A549 (cell line): ENCODE measurements at regions not wholly inside any gene's neighbourhood (a gene's known extent, or its start where the extent isn't known, plus 50 kb on each side); places are given as distances from the start of the nearest gene placed in this dataset.
"Not testable (repeated sequence)": the region's sequence is repeated elsewhere in the genome, so short reads cannot be mapped to it uniquely, and the experiment has no call there.

Experiments
- ATAC-seq, 2 experiments: fragments of 200-7000 bp in 1 of 2; fragments of >200 bp in 1 of 2; cut with Nextera tagmentation in 1 of 2; cut with Tn5 transposase in 1 of 2; 3 replicates each; pipeline versions ENCODE4 v1.8.0 to v1.9.1; 2018 to 2020; ENCODE audit warnings: mild to moderate bottlenecking in 1 of 2, moderate library complexity in 1 of 2
- CTCF ChIA-PET: fragments of 300-600 bp; sonication (Branson Sonifier 250); formaldehyde crosslinking; extraction: SDS; loops from one replicate; lab custom pipeline; 2021; ENCODE audit warnings: antibody characterized with exemption, inconsistent platforms; lab: Yijun Ruan, JAX
- POLR2A ChIA-PET: fragments of 350-600 bp; formaldehyde crosslinking; extraction: SDS; loops from one replicate; lab custom pipeline; 2021; ENCODE audit warnings: antibody characterized with exemption, inconsistent platforms; lab: Yijun Ruan, JAX
- DNase-seq, 2 experiments: peaks; one replicate each; pipeline versions ENCODE4 v3.0.0 to v3.0.0-alpha.2; 2011 to 2016; ENCODE audit warnings: low read depth in 1 of 2, low spot score in 1 of 2
- FAIRE-seq: peaks from 2 replicates; lab custom pipeline; 2011; peaks lifted over from hg19 to GRCh38; lab: Jason Lieb, UNC
- H3K27ac ChIP-seq, 2 experiments: fragments of >200 bp; sonication (Bioruptor Twin); formaldehyde crosslinking; 3 replicates each; pipeline ENCODE4 v1.5.1; 2016 to 2017
- H3K4me1 ChIP-seq: fragments of >200 bp; sonication (Bioruptor Twin); formaldehyde crosslinking; 3 replicates; pipeline ENCODE4 v1.6.1; 2016
- H3K4me2 ChIP-seq: fragments of >200 bp; sonication (Bioruptor Twin); formaldehyde crosslinking; 3 replicates; pipeline ENCODE4 v1.6.1; 2016
- H3K4me3 ChIP-seq: fragments of >200 bp; sonication (Bioruptor Twin); formaldehyde crosslinking; 3 replicates; pipeline ENCODE4 v1.5.1; 2016
- H3K9me3 ChIP-seq: fragments of >200 bp; sonication (Bioruptor Twin); formaldehyde crosslinking; 3 replicates; pipeline ENCODE4 v1.6.1; 2016
- ATOH8 ChIP-seq: fragments of 250-450 bp; sonication (Bioruptor Pico); IDR thresholded peaks from 2 replicates; pipeline ENCODE4 v1.5.0; 2020; ENCODE audit warnings: low read depth, mild to moderate bottlenecking, moderate library complexity
- BHLHE40 ChIP-seq: IDR thresholded peaks from 2 replicates; pipeline ENCODE4 v1.6.1; 2012; ENCODE audit warnings: low read depth, low read length, inconsistent platforms
- CBX2 ChIP-seq: fragments of 200-600 bp; sonication (generic); IDR thresholded peaks from 2 replicates; pipeline ENCODE4 v1.6.1; 2016; ENCODE audit warnings: low read depth, mild to moderate bottlenecking, borderline replicate concordance
- CHD4 ChIP-seq: fragments of 200-600 bp; sonication (generic); IDR thresholded peaks from 2 replicates; pipeline ENCODE4 v1.6.1; 2016; ENCODE audit warnings: antibody characterized with exemption, mild to moderate bottlenecking, borderline replicate concordance
- E2F6 ChIP-seq: IDR thresholded peaks from 2 replicates; pipeline ENCODE4 v1.6.1; 2012; ENCODE audit warnings: low read depth, borderline replicate concordance
- FOSB ChIP-seq: fragments of 250-450 bp; sonication (Bioruptor Pico); IDR thresholded peaks from 2 replicates; pipeline ENCODE4 v1.5.0; 2020; ENCODE audit warnings: mild to moderate bottlenecking, moderate library complexity
- FOSL2 ChIP-seq, 2 experiments: fragments of 450-650 bp in 1 of 2; fragments of >200 bp in 1 of 2; sonication (Bioruptor Twin) in 1 of 2; formaldehyde crosslinking; IDR thresholded peaks; 2 replicates each; pipeline versions ENCODE4 v1.5.0 to v1.6.1; 2016 to 2020; ENCODE audit warnings: mild to moderate bottlenecking in 1 of 2, moderate library complexity in 1 of 2
- FOXS1 ChIP-seq: fragments of 250-450 bp; sonication (Bioruptor Pico); IDR thresholded peaks from 2 replicates; pipeline ENCODE4 v1.5.0; 2020; ENCODE audit warnings: mild to moderate bottlenecking, moderate library complexity
- GATA3 ChIP-seq: IDR thresholded peaks from 2 replicates; pipeline ENCODE4 v1.6.1; 2012; ENCODE audit warnings: borderline replicate concordance
- HES2 ChIP-seq: fragments of >200 bp; sonication (Bioruptor Twin); formaldehyde crosslinking; IDR thresholded peaks from 2 replicates; pipeline ENCODE4 v1.6.1; 2016
- HOXB5 ChIP-seq: fragments of 250-450 bp; sonication (Bioruptor Pico); IDR thresholded peaks from 2 replicates; pipeline ENCODE4 v1.5.0; 2020; ENCODE audit warnings: mild to moderate bottlenecking, moderate library complexity
- JUNB ChIP-seq: fragments of >200 bp; sonication (Bioruptor Twin); formaldehyde crosslinking; IDR thresholded peaks from 2 replicates; pipeline ENCODE4 v1.6.1; 2016
- MAFK ChIP-seq: fragments of 450-650 bp; IDR thresholded peaks from 2 replicates; pipeline ENCODE4 v1.6.1; 2014; ENCODE audit not compliant: partially characterized antibody
- NR3C1 ChIP-seq: fragments of >200 bp; sonication (Bioruptor Twin); formaldehyde crosslinking; IDR thresholded peaks from 3 replicates; pipeline ENCODE4 v1.6.1; 2017
- PBX3 ChIP-seq: IDR thresholded peaks from 2 replicates; pipeline ENCODE4 v1.6.1; 2012
- RNF2 ChIP-seq: fragments of 200-600 bp; sonication (generic); IDR thresholded peaks from 2 replicates; pipeline ENCODE4 v1.6.1; 2016; ENCODE audit warnings: low read depth, mild to moderate bottlenecking, antibody characterized with exemption, moderate library complexity, borderline replicate concordance
- TFCP2L1 ChIP-seq: fragments of 250-450 bp; sonication (Bioruptor Pico); IDR thresholded peaks from 2 replicates; pipeline ENCODE4 v1.5.0; 2021; ENCODE audit warnings: mild to moderate bottlenecking
- ZC3H11A ChIP-seq: fragments of 450-650 bp; IDR thresholded peaks from 2 replicates; pipeline ENCODE4 v1.6.1; 2014; ENCODE audit warnings: antibody characterized with exemption, mild to moderate bottlenecking
- ZFP36 ChIP-seq: fragments of 450-650 bp; IDR thresholded peaks from 2 replicates; pipeline ENCODE4 v1.6.1; 2014; ENCODE audit warnings: borderline replicate concordance; ENCODE audit not compliant: partially characterized antibody
- WGBS: methylation state at CpG from one replicate; pipeline ENCODE4 v1.1.6; 2017; ENCODE audit errors: missing lambda C conversion rate; 5-methylcytosine and 5-hydroxymethylcytosine counted together

- TF ChIP-seq PBX3 (no peak), FOSB (CRISPR knock-in tag) (no peak), CHD4 (no peak), FOXS1 (CRISPR knock-in tag) (no peak)
These were observed 350.9 kb downstream of the C12orf75 start (continued) for GRCh38 chr12:105681341-105681740.

- H3K4me2 ChIP-seq, FAIRE-seq, H3K27ac ChIP-seq, ATAC-seq, DNase-seq, H3K4me1 ChIP-seq, H3K4me3 ChIP-seq, CTCF ChIA-PET, H3K9me3 ChIP-seq, POLR2A ChIA-PET: not testable (repeated sequence)
- 11% methylated on average over 1 of the region's 1 CpG for WGBS
These were observed 352.3 kb downstream of the C12orf75 start for GRCh38 chr12:105682821-105683220.

- DNase-seq, H3K4me2 ChIP-seq, H3K4me1 ChIP-seq, H3K27ac ChIP-seq, FAIRE-seq, CTCF ChIA-PET, H3K4me3 ChIP-seq, POLR2A ChIA-PET, H3K9me3 ChIP-seq, ATAC-seq: not testable (repeated sequence)
- TF ChIP-seq MAFK, result peak; percentile 82
- 60% methylated on average over 4 of the region's 4 CpGs for WGBS
These were observed 353.3 kb downstream of the C12orf75 start for GRCh38 chr12:105683836-105684235.

- FAIRE-seq, result no peak
- DNase-seq, result no peak
- no peak for TF ChIP-seq TFCP2L1 (CRISPR knock-in tag)
- no peak overlapping the region for H3K4me3 ChIP-seq
- no peaks in the 10 kb centered on the region for H3K4me1 ChIP-seq
- CTCF ChIA-PET, result no interaction called here
- no peak overlapping the region for H3K4me2 ChIP-seq
- WGBS, result 0% methylated on average over 1 of the region's 3 CpGs
- no peak overlapping the region for H3K27ac ChIP-seq
- POLR2A ChIA-PET, result no interaction called here
- no peak for ATAC-seq
- H3K9me3 ChIP-seq, result peaks cover 14% of the 10 kb centered on the region
These were observed 367.6 kb downstream of the C12orf75 start for GRCh38 chr12:105698075-105698474.

GRCh38 chr12:105699209-105699608, 368.7 kb downstream of the C12orf75 start:
- CTCF ChIA-PET, result no interaction called here
- FAIRE-seq (no peak), ATAC-seq (no peak)

More at GRCh38 chr12:105699209-105699608, 368.7 kb downstream of the C12orf75 start:
- no peak overlapping the region for H3K4me2 ChIP-seq
- DNase-seq, result no peak
- WGBS, result 94% methylated on average over 1 of the region's 1 CpG
- H3K27ac ChIP-seq, result no peak overlapping the region
- H3K4me3 ChIP-seq, result no peak overlapping the region
- POLR2A ChIA-PET, result no interaction called here
- H3K4me1 ChIP-seq, result no peaks in the 10 kb centered on the region
- TF ChIP-seq NR3C1, result no peak
- TF ChIP-seq FOSL2 (IDR thresholded peaks at IDR 0.05), result no peak
- TF ChIP-seq FOSL2 (CRISPR knock-in tag; IDR thresholded peaks at IDR 0.05), result no peak
- no peak for TF ChIP-seq ZC3H11A
- no peak for TF ChIP-seq RNF2
- TF ChIP-seq ZFP36, result no peak
- no peak for TF ChIP-seq HOXB5
- no peak for TF ChIP-seq E2F6
- no peak for TF ChIP-seq CBX2
- no peak for TF ChIP-seq JUNB
- no peak for TF ChIP-seq ATOH8
- no peak for TF ChIP-seq GATA3
- no peak for TF ChIP-seq FOSB (CRISPR knock-in tag)
- TF ChIP-seq HES2, result no peak
- TF ChIP-seq BHLHE40, result no peak
- peaks cover 14% of the 10 kb centered on the region for H3K9me3 ChIP-seq
